HEK293T (cell line): ENCODE measurements at regions not wholly inside any gene's neighbourhood (a gene's known extent, or its start where the extent isn't known, plus 50 kb on each side); places are given as distances from the start of the nearest gene placed in this dataset.

ENCODE experiments used
- CTCF ChIA-PET: fragments of 350-600 bp; formaldehyde crosslinking; extraction: SDS; loops from one replicate; lab custom pipeline; 2021; ENCODE audit warnings: antibody characterized with exemption, inconsistent platforms; lab: Yijun Ruan, JAX
- POLR2A ChIA-PET: fragments of 350-600 bp; formaldehyde crosslinking; extraction: SDS; loops from one replicate; lab custom pipeline; 2020; ENCODE audit warnings: antibody characterized with exemption, inconsistent platforms; lab: Yijun Ruan, JAX
- DNase-seq: peaks from one replicate; pipeline ENCODE4 v3.0.0; 2012; ENCODE audit warnings: mixed read lengths; ENCODE audit errors: extremely low spot score
- ARNT ChIP-seq: fragments of 450-650 bp; IDR thresholded peaks from 2 replicates; pipeline ENCODE4 v1.6.1; 2017; ENCODE audit warnings: mild to moderate bottlenecking
- BHLHE40 ChIP-seq: fragments of 450-650 bp; IDR thresholded peaks from 2 replicates; pipeline ENCODE4 v1.6.1; 2016; ENCODE audit warnings: mild to moderate bottlenecking, moderate library complexity, borderline replicate concordance
- CTBP1 ChIP-seq: fragments of 450-650 bp; IDR thresholded peaks from 2 replicates; pipeline ENCODE4 v1.6.1; 2016; ENCODE audit warnings: borderline replicate concordance
- ELF4 ChIP-seq: fragments of 450-650 bp; IDR thresholded peaks from 2 replicates; pipeline ENCODE4 v1.6.1; 2017; ENCODE audit warnings: antibody characterized with exemption
- FOXA1 ChIP-seq: fragments of 450-650 bp; IDR thresholded peaks from 2 replicates; pipeline ENCODE4 v1.6.1; 2016; ENCODE audit warnings: mild to moderate bottlenecking
- FOXK2 ChIP-seq: fragments of 450-650 bp; IDR thresholded peaks from 2 replicates; pipeline ENCODE4 v1.6.1; 2016; ENCODE audit warnings: mild to moderate bottlenecking
- FOXM1 ChIP-seq: fragments of 450-650 bp; IDR thresholded peaks from 2 replicates; pipeline ENCODE4 v1.6.1; 2017; ENCODE audit warnings: mild to moderate bottlenecking, borderline replicate concordance
- HDGF ChIP-seq: fragments of 450-650 bp; IDR thresholded peaks from 2 replicates; pipeline ENCODE4 v1.6.1; 2017; ENCODE audit warnings: antibody characterized with exemption, borderline replicate concordance
- L3MBTL2 ChIP-seq: fragments of 450-650 bp; conservative IDR thresholded peaks from 2 replicates; pipeline ENCODE4 v1.6.1; 2016; ENCODE audit warnings: mild to moderate bottlenecking
- LEF1 ChIP-seq: fragments of 450-650 bp; IDR thresholded peaks from 2 replicates; pipeline ENCODE4 v1.6.1; 2017; ENCODE audit warnings: mild to moderate bottlenecking, borderline replicate concordance
- NFRKB ChIP-seq: fragments of 450-650 bp; IDR thresholded peaks from 2 replicates; pipeline ENCODE4 v1.6.1; 2016; ENCODE audit warnings: mild to moderate bottlenecking, moderate library complexity
- SP1 ChIP-seq: fragments of 450-650 bp; IDR thresholded peaks from 2 replicates; pipeline ENCODE4 v1.6.1; 2017
- SUZ12 ChIP-seq: fragments of 450-650 bp; IDR thresholded peaks from 2 replicates; pipeline ENCODE4 v1.6.1; 2016; ENCODE audit warnings: mild to moderate bottlenecking
- TARDBP ChIP-seq: fragments of 450-650 bp; IDR thresholded peaks from 2 replicates; pipeline ENCODE4 v1.6.1; 2016
- ZNF384 ChIP-seq: fragments of 450-650 bp; IDR thresholded peaks from 2 replicates; pipeline ENCODE4 v1.6.1; 2016
- TF ChIP-seq, protein P1 (sequence below): fragments of 450-650 bp; IDR thresholded peaks from 2 replicates; pipeline ENCODE4 v1.6.1; 2016

DNA sequence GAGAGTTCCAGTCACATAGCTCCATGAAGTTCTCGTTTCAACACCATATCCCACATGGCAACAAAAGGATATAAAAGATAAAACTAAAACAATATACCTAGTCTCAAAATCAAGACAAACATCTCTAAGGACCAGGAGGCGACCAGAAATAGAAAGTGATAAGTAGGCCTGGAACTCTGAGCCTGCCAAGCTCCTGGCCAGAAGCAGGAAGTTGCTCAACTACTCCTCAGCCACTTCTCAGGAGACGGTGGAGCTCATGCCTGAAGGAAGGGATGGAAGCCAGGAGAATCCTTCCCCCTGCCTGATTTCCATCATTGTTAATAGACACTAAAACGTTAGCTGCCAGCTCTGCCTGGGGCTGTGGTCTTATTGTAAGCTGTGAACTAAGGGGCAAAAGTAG, 94.7 kb downstream of the DISP1 start:
- CTCF ChIA-PET, result no interaction called here
- TF ChIP-seq HDGF, result no peak
- no peak for TF ChIP-seq FOXK2
- TF ChIP-seq NFRKB, result no peak
- TF ChIP-seq SP1, result no peak
- TF ChIP-seq TARDBP, result no peak
- TF ChIP-seq SUZ12, result no peak
- TF ChIP-seq FOXA1, result no peak
- no peak for TF ChIP-seq ELF4
- no peak for TF ChIP-seq L3MBTL2
- TF ChIP-seq, protein P1, sequence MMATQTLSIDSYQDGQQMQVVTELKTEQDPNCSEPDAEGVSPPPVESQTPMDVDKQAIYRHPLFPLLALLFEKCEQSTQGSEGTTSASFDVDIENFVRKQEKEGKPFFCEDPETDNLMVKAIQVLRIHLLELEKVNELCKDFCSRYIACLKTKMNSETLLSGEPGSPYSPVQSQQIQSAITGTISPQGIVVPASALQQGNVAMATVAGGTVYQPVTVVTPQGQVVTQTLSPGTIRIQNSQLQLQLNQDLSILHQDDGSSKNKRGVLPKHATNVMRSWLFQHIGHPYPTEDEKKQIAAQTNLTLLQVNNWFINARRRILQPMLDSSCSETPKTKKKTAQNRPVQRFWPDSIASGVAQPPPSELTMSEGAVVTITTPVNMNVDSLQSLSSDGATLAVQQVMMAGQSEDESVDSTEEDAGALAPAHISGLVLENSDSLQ, result no peak
- TF ChIP-seq ZNF384, result no peak
- no peak for TF ChIP-seq ARNT
- TF ChIP-seq CTBP1, result no peak
- TF ChIP-seq FOXM1, result no peak
- no peak for TF ChIP-seq LEF1
- no peak for TF ChIP-seq BHLHE40
- POLR2A ChIA-PET, result no interaction called here
- no peak for DNase-seq

DNA sequence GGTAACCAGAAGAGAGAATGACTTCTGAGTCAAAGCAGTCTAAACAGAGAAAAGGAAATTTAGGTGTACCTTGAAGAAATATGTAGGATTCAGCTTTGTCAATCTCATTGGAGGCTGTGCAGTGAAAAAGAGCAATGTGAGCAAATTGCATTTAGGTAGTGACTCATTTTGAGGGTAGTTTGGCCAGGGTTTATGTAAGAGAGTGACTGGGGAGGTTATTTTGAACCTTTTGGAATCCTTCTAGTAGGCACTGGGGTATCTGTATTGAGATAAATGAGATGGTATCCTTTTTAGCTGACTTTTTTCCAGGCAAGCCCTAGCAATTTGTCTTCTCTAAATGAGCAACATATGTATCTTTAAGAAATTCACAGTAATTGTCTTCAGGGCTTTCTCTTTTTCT, 95.9 kb downstream of the DISP1 start:
- CTCF ChIA-PET, result no interaction called here
- POLR2A ChIA-PET, result no interaction called here
- DNase-seq, result no peak
- TF ChIP-seq NFRKB, result no peak
- TF ChIP-seq ARNT, result no peak
- TF ChIP-seq BHLHE40, result no peak
- no peak for TF ChIP-seq HDGF
- no peak for TF ChIP-seq FOXA1
- TF ChIP-seq ELF4, result no peak
- no peak for TF ChIP-seq FOXK2
- no peak for TF ChIP-seq SP1
- no peak for TF ChIP-seq SUZ12

DNA sequence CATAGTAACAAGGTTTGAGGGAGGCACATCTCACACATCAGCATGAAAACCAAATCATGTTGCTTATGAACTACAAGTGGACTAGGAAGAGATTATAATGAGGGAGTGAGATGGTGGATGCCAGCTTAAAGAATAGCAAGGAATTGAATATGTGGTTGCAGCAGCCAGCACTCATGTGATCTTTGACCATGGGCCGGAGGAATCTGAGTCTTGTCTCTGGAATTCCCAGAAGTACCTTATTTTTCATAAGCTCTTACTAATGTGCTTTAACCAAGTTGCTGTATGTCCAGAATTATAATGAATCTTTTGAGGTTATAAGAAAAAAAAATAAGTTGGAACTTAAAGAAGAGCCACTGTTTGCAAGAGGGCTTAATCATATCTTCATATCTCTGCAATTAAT, 97.0 kb downstream of the DISP1 start:
- TF ChIP-seq FOXK2, result no peak
- no peak for DNase-seq
- ChIA-PET CTCF (no interaction called here), POLR2A (no interaction called here)

DNA sequence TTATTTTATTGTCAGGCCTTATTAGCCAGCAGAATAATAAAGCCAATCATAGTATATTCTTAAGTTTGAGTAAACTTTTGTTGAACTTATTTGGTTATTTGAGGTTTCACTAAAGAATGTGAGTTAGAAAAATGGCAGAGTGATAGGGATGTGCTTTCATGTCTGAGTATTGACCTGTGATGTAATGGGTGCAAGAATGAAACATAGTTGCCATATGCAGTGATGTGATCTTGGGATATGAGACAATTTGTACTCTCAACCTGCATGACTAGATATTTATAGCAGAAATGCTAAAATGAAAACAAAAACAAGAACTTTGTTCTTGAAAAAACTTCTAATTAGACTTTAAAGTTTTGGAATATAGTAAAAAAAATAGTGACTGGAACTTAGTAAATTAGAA, 97.9 kb downstream of the DISP1 start:
- ChIA-PET CTCF (no interaction called here), POLR2A (no interaction called here)
- TF ChIP-seq FOXA1, result no peak
- TF ChIP-seq TARDBP, result no peak
- no peak for TF ChIP-seq SP1
- no peak for TF ChIP-seq LEF1
- TF ChIP-seq SUZ12, result no peak
- no peak for TF ChIP-seq NFRKB
- TF ChIP-seq ARNT, result no peak
- no peak for TF ChIP-seq ZNF384
- TF ChIP-seq FOXK2, result no peak
- TF ChIP-seq BHLHE40, result no peak
- no peak for TF ChIP-seq HDGF
- TF ChIP-seq, protein P1, result no peak
- no peak for TF ChIP-seq CTBP1
- TF ChIP-seq L3MBTL2, result no peak
- TF ChIP-seq ELF4, result no peak
- no peak for TF ChIP-seq FOXM1
- DNase-seq, result no peak

DNA sequence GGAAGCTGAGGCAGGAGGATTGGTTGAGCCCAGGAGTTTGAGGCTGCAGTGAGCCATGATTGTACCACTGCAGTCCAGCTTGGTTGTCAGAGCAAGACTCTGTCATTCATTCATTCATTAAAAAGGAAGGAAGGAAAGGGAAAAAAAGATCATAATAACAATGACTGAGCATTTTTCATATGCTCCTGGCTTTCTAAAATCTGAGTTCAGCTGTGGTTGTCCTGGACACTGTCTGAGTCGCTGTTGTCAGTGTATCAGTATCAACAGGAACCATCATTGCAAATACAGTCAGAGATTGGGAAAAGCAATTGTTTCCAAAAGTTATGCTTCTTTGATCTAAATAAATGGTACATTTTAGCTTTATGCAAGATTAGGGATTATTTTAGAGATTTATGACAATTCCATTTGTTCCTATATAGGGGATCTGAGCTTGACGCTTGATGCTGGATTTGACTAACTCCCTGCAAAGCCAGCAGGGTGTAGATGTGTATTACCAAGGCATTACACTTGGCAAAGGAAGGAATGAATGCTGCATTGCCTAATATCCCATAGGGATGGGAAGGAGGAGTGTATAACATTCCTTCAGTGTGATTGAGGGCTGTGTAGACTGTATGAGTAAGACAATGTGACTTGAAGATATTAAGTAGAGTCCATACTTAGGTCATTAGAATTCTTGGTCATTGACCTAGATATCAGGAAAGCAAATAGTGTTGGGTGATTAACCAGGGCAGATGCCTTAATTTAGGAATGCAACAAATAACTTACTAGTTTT, 100.2 kb downstream of the DISP1 start:
- CTCF ChIA-PET, result no interaction called here
- POLR2A ChIA-PET, result no interaction called here
- no peak for DNase-seq
- TF ChIP-seq ZNF384, result no peak
- no peak for TF ChIP-seq LEF1
- no peak for TF ChIP-seq SUZ12
- TF ChIP-seq FOXK2, result no peak
- no peak for TF ChIP-seq FOXA1
- TF ChIP-seq ARNT, result no peak
- no peak for TF ChIP-seq CTBP1
- no peak for TF ChIP-seq TARDBP
- TF ChIP-seq HDGF, result no peak
- no peak for TF ChIP-seq FOXM1
- TF ChIP-seq, protein P1, result no peak
- TF ChIP-seq ELF4, result no peak
- TF ChIP-seq L3MBTL2, result no peak

DNA sequence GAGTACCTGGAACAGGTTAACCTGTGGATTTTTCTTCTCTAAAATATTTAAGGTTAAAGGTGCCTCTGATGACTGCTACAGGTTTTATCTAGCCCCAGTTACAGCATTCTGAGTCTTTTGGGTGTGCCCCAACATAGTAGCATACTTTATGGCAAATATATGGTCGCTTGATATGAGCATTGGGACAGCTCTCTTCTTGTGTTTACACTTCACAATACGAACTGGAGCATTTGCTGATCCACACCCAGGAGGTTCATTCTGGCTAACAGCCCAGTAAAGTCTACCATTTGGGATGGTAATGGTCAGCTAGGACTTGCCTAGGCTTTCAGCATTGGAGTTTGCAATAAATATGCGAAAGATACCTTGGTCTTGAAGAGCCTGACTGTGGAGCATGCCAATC, 101.3 kb downstream of the DISP1 start:
- ChIA-PET POLR2A (no interaction called here), CTCF (no interaction called here)
- DNase-seq, result no peak
- no peak for TF ChIP-seq HDGF
- TF ChIP-seq LEF1, result no peak
- TF ChIP-seq SP1, result no peak
- TF ChIP-seq BHLHE40, result no peak
